OCI-LY7 (cell line): ENCODE measurements at regions not wholly inside any gene's neighbourhood (a gene's known extent, or its start where the extent isn't known, plus 50 kb on each side); places are given as distances from the start of the nearest gene placed in this dataset.

Experiments used
- BruUV-seq: library from RNA; stranded (reverse); fragments of 400-500 nt; replicated peaks from 2 replicates; lab custom pipeline; 2021; lab: Mats Ljungman, UMichigan
- CTCF ChIA-PET: fragments of 300-600 bp; sonication (Branson Sonifier 250); formaldehyde crosslinking; loops from one replicate; lab custom pipeline; 2022; ENCODE audit warnings: antibody characterized with exemption; ENCODE audit not compliant: unreplicated experiment; lab: Charles Lee
- POLR2A ChIA-PET: fragments of 300-600 bp; sonication (Branson Sonifier 250); formaldehyde crosslinking; loops from one replicate; lab custom pipeline; 2022; ENCODE audit warnings: antibody characterized with exemption; lab: Charles Lee
- DNase-seq: peaks from one replicate; pipeline ENCODE4 v3.0.0-alpha.2; 2015; ENCODE audit warnings: low spot score
- H2AFZ ChIP-seq: fragments of 200-600 bp; sonication (generic), shearing (Covaris generic); 2 replicates; pipeline ENCODE4 v1.6.1; 2014; ENCODE audit warnings: mild to moderate bottlenecking, antibody characterized with exemption, low read length, moderate library complexity
- H3K27ac ChIP-seq: fragments of 200-600 bp; sonication (generic); 2 replicates; pipeline ENCODE4 v1.5.1; 2014; ENCODE audit warnings: mixed run types, low read depth, mild to moderate bottlenecking, moderate library complexity, low read length, inconsistent platforms; ENCODE audit not compliant: poor library complexity, severe bottlenecking
- H3K36me3 ChIP-seq: fragments of 200-600 bp; sonication (generic); 2 replicates; pipeline ENCODE4 v1.6.1; 2014; ENCODE audit warnings: mild to moderate bottlenecking, antibody characterized with exemption, low read length, moderate library complexity, mixed read lengths; ENCODE audit not compliant: insufficient read depth
- H3K4me1 ChIP-seq: fragments of 200-600 bp; sonication (generic); 2 replicates; pipeline ENCODE4 v1.5.1; 2014; ENCODE audit warnings: mild to moderate bottlenecking, low read length; ENCODE audit not compliant: insufficient read depth, poor library complexity, severe bottlenecking
- H3K4me2 ChIP-seq: fragments of 200-600 bp; sonication (generic); 2 replicates; pipeline ENCODE4 v1.6.1; 2014; ENCODE audit warnings: mild to moderate bottlenecking, low read length
- H3K4me3 ChIP-seq: fragments of 200-600 bp; sonication (generic); 2 replicates; pipeline ENCODE4 v1.5.1; 2014; ENCODE audit warnings: mild to moderate bottlenecking, low read depth, low read length; ENCODE audit not compliant: poor library complexity, severe bottlenecking
- H3K79me2 ChIP-seq: fragments of 200-600 bp; sonication (generic); 2 replicates; pipeline ENCODE4 v1.6.1; 2016; ENCODE audit warnings: low read depth, mild to moderate bottlenecking, low read length, moderate library complexity, mixed read lengths; ENCODE audit not compliant: insufficient read depth
- H3K9me2 ChIP-seq: fragments of 200-600 bp; sonication (generic); 2 replicates; pipeline ENCODE4 v1.6.1; 2016; ENCODE audit warnings: mild to moderate bottlenecking, low read length, mixed read lengths; ENCODE audit not compliant: insufficient read depth
- H3K9me3 ChIP-seq: fragments of 200-600 bp; sonication (generic); 2 replicates; pipeline ENCODE4 v1.6.1; 2014; ENCODE audit warnings: mild to moderate bottlenecking, mixed run types, low read length, mixed read lengths
- H4K20me1 ChIP-seq: fragments of 200-600 bp; sonication (generic); 2 replicates; pipeline ENCODE4 v1.6.1; 2014; ENCODE audit warnings: mild to moderate bottlenecking, antibody characterized with exemption, low read length, moderate library complexity, mixed read lengths; ENCODE audit not compliant: insufficient read depth
- EZH2phosphoT487 ChIP-seq: fragments of 200-600 bp; sonication (generic); IDR thresholded peaks from 2 replicates; pipeline ENCODE4 v1.6.1; 2018; ENCODE audit warnings: low read depth, borderline replicate concordance, mild to moderate bottlenecking, mixed run types, antibody characterized with exemption, low read length, moderate library complexity, mixed read lengths
- intact Hi-C: fragments of 100-400 bp; cut with micrococcal nuclease; formaldehyde crosslinking; loops from one replicate; pipeline ENCODE4 v1.10.0; 2022; ENCODE audit not compliant: unreplicated experiment
- TF ChIP-seq, protein P1 (sequence below): fragments of 200-600 bp; sonication (generic); conservative IDR thresholded peaks from 2 replicates; pipeline ENCODE4 v1.5.1; 2014; ENCODE audit warnings: mild to moderate bottlenecking, antibody characterized with exemption, low read length, moderate library complexity, mixed read lengths

GRCh38 chrX:22538580-22538979, 265.9 kb downstream of the CBLL2 start:
- H3K4me3 ChIP-seq = no peak overlapping the region
- TF ChIP-seq, protein P1, sequence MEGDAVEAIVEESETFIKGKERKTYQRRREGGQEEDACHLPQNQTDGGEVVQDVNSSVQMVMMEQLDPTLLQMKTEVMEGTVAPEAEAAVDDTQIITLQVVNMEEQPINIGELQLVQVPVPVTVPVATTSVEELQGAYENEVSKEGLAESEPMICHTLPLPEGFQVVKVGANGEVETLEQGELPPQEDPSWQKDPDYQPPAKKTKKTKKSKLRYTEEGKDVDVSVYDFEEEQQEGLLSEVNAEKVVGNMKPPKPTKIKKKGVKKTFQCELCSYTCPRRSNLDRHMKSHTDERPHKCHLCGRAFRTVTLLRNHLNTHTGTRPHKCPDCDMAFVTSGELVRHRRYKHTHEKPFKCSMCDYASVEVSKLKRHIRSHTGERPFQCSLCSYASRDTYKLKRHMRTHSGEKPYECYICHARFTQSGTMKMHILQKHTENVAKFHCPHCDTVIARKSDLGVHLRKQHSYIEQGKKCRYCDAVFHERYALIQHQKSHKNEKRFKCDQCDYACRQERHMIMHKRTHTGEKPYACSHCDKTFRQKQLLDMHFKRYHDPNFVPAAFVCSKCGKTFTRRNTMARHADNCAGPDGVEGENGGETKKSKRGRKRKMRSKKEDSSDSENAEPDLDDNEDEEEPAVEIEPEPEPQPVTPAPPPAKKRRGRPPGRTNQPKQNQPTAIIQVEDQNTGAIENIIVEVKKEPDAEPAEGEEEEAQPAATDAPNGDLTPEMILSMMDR = no peak
- no peak for TF ChIP-seq EZH2phosphoT487
- POLR2A ChIA-PET = no interaction called here
- H3K27ac ChIP-seq = no peak overlapping the region
- CTCF ChIA-PET = no interaction called here
- H3K9me3 ChIP-seq = no peaks in the 10 kb centered on the region
- no peak overlapping the region for H3K4me2 ChIP-seq
- no peaks in the 10 kb centered on the region for H3K79me2 ChIP-seq
- no peaks in the 10 kb centered on the region for H3K9me2 ChIP-seq
- no peak for DNase-seq
- H3K36me3 ChIP-seq = no peaks in the 10 kb centered on the region
- no TSS peak for BruUV-seq
- H2AFZ ChIP-seq = no peak overlapping the region
- H3K4me1 ChIP-seq = no peaks in the 10 kb centered on the region
- no peaks in the 10 kb centered on the region for H4K20me1 ChIP-seq
- intact Hi-C loops = no loop called here

GRCh38 chrX:22541926-22542325, 269.2 kb downstream of the CBLL2 start:
- BruUV-seq = no TSS peak
- H3K9me3 ChIP-seq = no peaks in the 10 kb centered on the region
- no peaks in the 10 kb centered on the region for H3K4me1 ChIP-seq
- no peak for TF ChIP-seq EZH2phosphoT487
- TF ChIP-seq, protein P1 = no peak
- H3K4me3 ChIP-seq = no peak overlapping the region
- H3K79me2 ChIP-seq = no peaks in the 10 kb centered on the region
- H3K36me3 ChIP-seq = no peaks in the 10 kb centered on the region
- intact Hi-C loops = no loop called here
- no peak overlapping the region for H3K4me2 ChIP-seq
- no peak overlapping the region for H2AFZ ChIP-seq
- no peaks in the 10 kb centered on the region for H3K9me2 ChIP-seq
- no peaks in the 10 kb centered on the region for H4K20me1 ChIP-seq
- POLR2A ChIA-PET = no interaction called here
- no peak for DNase-seq
- H3K27ac ChIP-seq = no peak overlapping the region
- CTCF ChIA-PET = no interaction called here

GRCh38 chrX:22542641-22543040, 269.9 kb downstream of the CBLL2 start:
- Histone ChIP-seq H2AFZ (no peak overlapping the region), H3K4me3 (no peak overlapping the region), H3K9me2 (no peaks in the 10 kb centered on the region), H3K79me2 (no peaks in the 10 kb centered on the region), H3K9me3 (no peaks in the 10 kb centered on the region), H3K27ac (no peak overlapping the region), H3K4me1 (no peaks in the 10 kb centered on the region), H4K20me1 (no peaks in the 10 kb centered on the region), H3K4me2 (no peak overlapping the region), H3K36me3 (no peaks in the 10 kb centered on the region)
- TF ChIP-seq EZH2phosphoT487 = no peak
- TF ChIP-seq, protein P1 = no peak
- POLR2A ChIA-PET = no interaction called here
- no TSS peak for BruUV-seq
- DNase-seq = no peak
- CTCF ChIA-PET = no interaction called here
- intact Hi-C loops = no loop called here
